ENCODE measurements at regions not wholly inside any gene's neighbourhood (a gene's known extent, or its start where the extent isn't known, plus 50 kb on each side); places are given as distances from the start of the nearest gene placed in this dataset.
A peak's percentile ranks its signal among the peaks of the same experiment; 100 is the strongest.

DNA sequence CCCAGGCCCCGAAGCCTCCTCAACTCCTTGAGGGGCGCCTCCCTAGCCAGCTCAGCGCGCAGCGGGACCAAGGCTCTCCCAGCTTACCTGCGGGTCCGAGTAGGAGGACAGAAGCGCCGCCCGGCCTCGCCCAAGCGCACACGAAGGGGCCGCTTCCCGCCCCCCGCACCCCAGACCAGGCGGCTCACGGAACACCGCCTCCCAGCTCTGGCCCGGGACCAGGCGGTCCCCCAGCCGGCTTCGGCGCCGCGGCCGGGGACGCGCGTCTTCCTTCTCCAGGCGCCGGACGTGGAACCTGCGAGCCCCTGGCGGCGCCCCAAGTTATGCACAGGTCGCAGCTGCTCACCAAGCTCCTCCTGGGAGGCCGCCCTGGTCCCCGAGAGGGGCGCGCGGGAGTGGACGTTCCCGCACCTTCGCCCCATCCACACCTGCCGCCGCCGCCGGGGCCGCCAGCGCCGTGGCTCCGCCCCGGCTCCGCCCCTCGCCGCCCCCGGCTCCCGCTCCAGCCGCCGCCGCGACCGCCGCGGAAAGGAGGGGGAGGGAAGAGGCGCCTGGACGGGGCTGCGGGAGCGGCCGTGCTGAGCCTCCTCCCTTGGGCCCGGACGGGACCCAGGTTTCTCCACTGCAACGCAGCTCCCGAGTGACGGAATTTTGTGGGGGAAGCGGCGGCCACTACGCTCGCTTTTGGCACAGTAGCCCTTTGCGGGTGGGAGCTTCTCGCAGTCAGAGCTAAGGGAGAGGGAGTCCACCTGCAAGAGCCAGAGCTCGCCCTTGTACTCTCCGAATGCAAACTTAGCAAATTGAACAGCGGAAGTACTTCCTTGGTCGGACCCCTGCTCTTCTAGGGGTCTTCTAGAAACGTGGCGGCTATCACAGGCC is 77.5 kb upstream of the IFNE start:
- 1% methylated on average over 10 to 59 of the region's 88 CpGs for WGBS, 2 donors
- DNase-seq = peak; percentile 46
- H3K27ac ChIP-seq = peak overlapping the region; percentile 73 to 78

DNA sequence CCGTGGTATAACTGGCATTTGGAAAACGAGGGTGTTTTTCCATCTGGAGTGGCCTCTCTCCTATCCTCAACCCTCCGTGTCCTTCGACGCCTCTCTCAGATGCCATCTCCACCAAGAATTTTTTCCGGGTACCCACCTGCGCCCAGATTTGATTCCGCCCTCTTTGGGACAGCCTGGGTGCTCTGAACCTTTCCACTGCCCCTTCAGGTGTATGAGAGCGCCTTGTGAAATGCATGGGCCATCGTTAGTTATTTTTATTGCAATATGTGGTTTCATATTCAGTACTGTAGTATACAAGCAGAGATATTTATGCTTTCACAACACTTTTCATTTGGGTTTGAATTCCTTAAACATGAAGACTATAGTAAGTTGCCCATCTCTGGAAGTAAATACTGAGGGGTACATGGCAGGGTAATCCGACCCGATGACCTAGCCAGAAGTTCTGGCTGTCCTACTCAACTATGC is 78.2 kb upstream of the IFNE start:
- WGBS, 2 donors = 27 to 34% methylated on average over 12 of the region's 12 CpGs
- Histone ChIP-seq H3K27ac (peak overlapping the region; percentile 21 to 78), H3K27me3 (no peaks in the 10 kb centered on the region), H3K4me3 (peak overlapping the region; percentile 54 to 64), H3K4me1 (no peaks in the 10 kb centered on the region), H3K36me3 (ENCODE audit: low read depth, missing control alignments) (no peaks in the 10 kb centered on the region), H3K9me3 (no peaks in the 10 kb centered on the region)
- intact Hi-C loops (cut with DNase I; ENCODE audit: low total_unique reads) = no loop called here
- TF ChIP-seq CTCF (IDR thresholded peaks at IDR 0.05) = no peak
- no peak for TF ChIP-seq POLR2A (IDR thresholded peaks at IDR 0.05)
- no peak for DNase-seq

More for the DNA sequence above, 77.5 kb upstream of the IFNE start:
- no peaks in the 10 kb centered on the region for H3K9me3 ChIP-seq
- peak overlapping the region; percentile 54 to 64 for H3K4me3 ChIP-seq
- H3K27me3 ChIP-seq = no peaks in the 10 kb centered on the region
- no peak for TF ChIP-seq POLR2A (IDR thresholded peaks at IDR 0.05)
- TF ChIP-seq CTCF (IDR thresholded peaks at IDR 0.05) = no peak
- intact Hi-C loops (cut with DNase I; ENCODE audit: low total_unique reads) = no loop called here
- H3K36me3 ChIP-seq (ENCODE audit: low read depth, missing control alignments) = no peaks in the 10 kb centered on the region
- no peaks in the 10 kb centered on the region for H3K4me1 ChIP-seq

GRCh38 chr9:21561502-21561901 is 79.4 kb upstream of the IFNE start:
- no peaks in the 10 kb centered on the region for H3K9me3 ChIP-seq

GRCh38 chr9:21564175-21564574 is 82.1 kb upstream of the IFNE start:
- Histone ChIP-seq H3K27me3 (no peaks in the 10 kb centered on the region), H3K9me3 (no peaks in the 10 kb centered on the region), H3K4me1 (no peaks in the 10 kb centered on the region), H3K4me3 (no peak overlapping the region), H3K36me3 (ENCODE audit: low read depth, missing control alignments) (no peaks in the 10 kb centered on the region), H3K27ac (no peak overlapping the region)
- intact Hi-C loops (cut with DNase I; ENCODE audit: low total_unique reads) = no loop called here
- TF ChIP-seq CTCF (IDR thresholded peaks at IDR 0.05) = no peak
- TF ChIP-seq POLR2A (IDR thresholded peaks at IDR 0.05) = no peak
- WGBS, 2 donors = 100% methylated on average over 1 of the region's 1 CpG
- no peak for DNase-seq

More at GRCh38 chr9:21561502-21561901, 79.4 kb upstream of the IFNE start:
- no peak for DNase-seq
- Histone ChIP-seq H3K27ac (no peak overlapping the region), H3K4me1 (no peaks in the 10 kb centered on the region), H3K36me3 (ENCODE audit: low read depth, missing control alignments) (no peaks in the 10 kb centered on the region), H3K4me3 (no peak overlapping the region), H3K27me3 (no peaks in the 10 kb centered on the region)
- WGBS, 2 donors = 46 to 68% methylated on average over 2 of the region's 2 CpGs
- intact Hi-C loops (cut with DNase I; ENCODE audit: low total_unique reads) = no loop called here
- no peak for TF ChIP-seq CTCF (IDR thresholded peaks at IDR 0.05)
- no peak for TF ChIP-seq POLR2A (IDR thresholded peaks at IDR 0.05)
